ENCODE measurements at regions not wholly inside any gene's neighbourhood (a gene's known extent, or its start where the extent isn't known, plus 50 kb on each side); places are given as distances from the start of the nearest gene placed in this dataset.

DNA sequence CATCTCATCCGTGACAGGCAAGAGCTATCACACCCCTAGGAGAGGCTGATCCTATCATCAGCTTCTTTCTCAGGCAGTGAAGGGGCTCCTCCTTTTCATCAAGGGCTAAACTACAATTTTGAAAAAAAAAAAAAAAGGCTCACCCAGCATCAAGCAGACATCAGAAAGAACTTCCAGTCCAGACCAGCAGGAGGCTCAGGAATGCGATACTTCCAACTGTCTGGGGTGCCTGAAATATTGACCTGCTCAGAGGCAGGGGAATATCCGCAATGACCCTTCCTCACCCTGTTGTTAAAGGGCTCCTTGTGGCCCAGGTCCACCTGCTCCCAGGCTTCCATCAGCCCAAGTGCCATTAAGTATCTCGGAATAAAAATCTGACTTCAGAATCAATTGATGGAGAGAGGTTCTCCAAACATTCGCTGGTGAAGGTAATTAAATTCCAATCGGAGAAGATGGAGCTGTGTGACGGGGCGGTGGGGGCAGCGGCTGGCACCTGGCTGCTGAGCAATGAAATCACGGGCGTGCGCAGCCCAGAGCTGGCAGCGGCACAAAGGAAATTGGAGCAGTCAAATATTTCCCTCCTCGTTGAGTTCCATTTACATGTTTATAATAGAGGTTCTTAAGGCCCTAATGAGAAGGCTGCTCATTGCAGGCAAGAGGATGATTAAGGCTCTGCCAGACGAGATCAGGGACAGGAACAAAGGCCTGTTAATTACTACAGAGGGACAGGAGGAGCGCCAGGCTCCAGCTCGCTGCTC, 69.0 kb upstream of the THY1 start:
- 0 out of 2 replicates have a peak, but pooled peaks have one; percentile 19 for TF ChIP-seq CTCF (IDR thresholded peaks at IDR 0.05)

DNA sequence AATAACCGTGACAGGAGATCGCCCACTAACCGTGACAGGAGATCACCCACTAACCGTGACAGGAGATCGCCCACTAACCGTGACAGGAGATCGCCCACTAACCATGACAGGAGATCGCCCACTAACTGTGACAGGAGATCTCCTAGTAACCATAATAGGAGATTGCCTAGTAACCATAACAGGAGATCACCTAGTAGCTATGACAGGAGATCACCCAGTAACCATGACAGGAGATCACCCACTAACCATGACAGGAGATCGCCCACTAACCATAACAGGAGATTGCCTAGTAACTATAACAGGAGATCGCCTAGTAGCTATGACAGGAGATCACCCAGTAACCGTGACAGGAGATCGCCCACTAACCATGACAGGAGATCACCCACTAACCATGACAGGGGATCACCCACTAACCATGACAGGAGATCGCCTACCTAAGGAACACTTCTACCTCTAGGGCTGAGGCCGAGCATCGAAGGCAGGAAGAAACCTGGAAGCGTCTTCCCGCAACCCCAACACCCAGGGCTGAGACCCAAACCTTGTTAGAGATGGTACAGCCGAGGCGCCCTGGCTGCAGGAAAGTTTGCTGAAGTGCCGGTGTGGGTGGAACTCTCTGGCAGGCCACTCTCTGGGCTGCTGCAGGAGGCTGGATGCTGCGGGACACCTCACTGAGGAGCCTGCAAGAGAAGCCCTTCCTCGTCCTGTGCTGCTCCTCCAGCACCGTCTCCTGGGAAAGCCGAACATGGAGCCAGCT, 67.5 kb upstream of the THY1 start:
- TF ChIP-seq CTCF (IDR thresholded peaks at IDR 0.05) = no peak

DNA sequence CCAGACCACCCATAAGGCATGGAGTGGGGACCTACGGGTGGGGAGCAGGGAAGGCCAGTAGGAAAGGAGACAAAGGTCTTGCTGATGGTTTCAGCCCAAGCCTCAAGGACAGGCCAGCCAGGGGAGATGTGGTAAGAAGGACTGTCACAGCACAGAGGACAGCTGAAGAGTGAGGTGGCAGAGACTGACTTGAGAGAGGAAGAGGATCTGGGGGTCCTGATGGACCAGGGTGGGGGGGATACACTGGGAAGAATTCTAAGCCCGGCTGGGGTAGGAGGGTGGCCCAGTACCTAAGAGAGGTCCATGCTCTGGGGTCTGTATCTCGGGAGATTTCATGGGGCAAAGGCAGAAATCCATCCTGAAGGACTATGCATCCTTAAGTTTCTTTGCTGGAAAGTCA, 66.1 kb upstream of the THY1 start:
- TF ChIP-seq CTCF (IDR thresholded peaks at IDR 0.05) = no peak

- no peak for TF ChIP-seq CTCF (IDR thresholded peaks at IDR 0.05)
These were observed 65.5 kb upstream of the THY1 start for GRCh38 chr11:119488256-119488995.

- no peak for TF ChIP-seq CTCF (IDR thresholded peaks at IDR 0.05)
These were observed 63.8 kb upstream of the THY1 start for GRCh38 chr11:119486691-119487259.

DNA sequence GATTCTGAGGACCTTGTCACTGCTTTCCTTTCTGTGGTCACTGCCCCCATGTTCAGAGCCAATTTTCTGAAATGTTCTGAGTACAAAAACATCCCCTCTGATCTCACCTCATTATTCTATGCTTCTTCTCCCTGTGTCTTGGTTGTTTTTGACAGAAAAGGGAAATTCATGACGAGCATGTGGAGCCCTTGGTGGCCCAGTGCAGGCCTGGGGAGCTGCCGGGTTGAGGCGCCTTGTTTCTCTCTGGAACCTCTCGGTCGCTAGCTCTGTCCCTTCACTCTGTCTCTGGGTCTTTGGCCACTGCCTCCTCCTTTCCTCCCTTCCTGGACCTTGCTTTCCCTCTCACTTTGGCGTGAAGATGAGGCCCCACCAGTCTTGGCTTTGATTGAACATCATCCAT, 63.0 kb upstream of the THY1 start:
- no peak for TF ChIP-seq CTCF (IDR thresholded peaks at IDR 0.05)

Data from LNCAP (cell line).